ENCODE measurements at regions not wholly inside any gene's neighbourhood (a gene's known extent, or its start where the extent isn't known, plus 50 kb on each side); places are given as distances from the start of the nearest gene placed in this dataset.

- no peak for TF ChIP-seq CTCF (IDR thresholded peaks at IDR 0.05)
- no peak for TF ChIP-seq POLR2A (IDR thresholded peaks at IDR 0.05)
Observed at GRCh38 chrX:39504227-39504626, 593.5 kb downstream of the BCOR start.

Measured in uterus (tissue), 2 donors.